ENCODE measurements at regions not wholly inside any gene's neighbourhood (a gene's known extent, or its start where the extent isn't known, plus 50 kb on each side); places are given as distances from the start of the nearest gene placed in this dataset.

DNA sequence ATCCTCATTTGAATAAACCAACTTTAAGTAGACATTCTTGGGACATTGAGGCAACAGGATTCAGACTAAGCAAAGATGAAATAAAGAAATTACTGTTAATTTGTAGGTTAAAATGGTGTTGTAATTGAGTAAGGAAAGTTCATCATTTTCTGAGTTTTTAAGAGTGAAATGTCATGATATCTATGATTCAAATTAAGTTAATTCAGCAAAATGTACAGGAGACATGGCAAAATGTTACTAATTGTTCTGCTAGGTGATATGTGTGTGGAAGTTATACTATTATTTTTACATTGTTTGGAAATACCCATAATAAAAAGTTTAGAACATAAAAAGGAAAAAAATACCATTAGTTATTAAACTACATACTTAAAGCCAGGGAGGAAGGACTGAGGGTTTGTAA, 55.0 kb upstream of the EGLN3 start:
- no peak for DNase-seq
- Histone ChIP-seq H3K4me3 (ENCODE audit: low read depth, low read length) (no peak overlapping the region), H3K36me3 (no peaks in the 10 kb centered on the region), H3K27ac (no peak overlapping the region), H3K9me3 (ENCODE audit: severe bottlenecking) (no peaks in the 10 kb centered on the region), H3K27me3 (ENCODE audit: insufficient read depth, low read depth, severe bottlenecking) (no peaks in the 10 kb centered on the region)
- TF ChIP-seq CTCF (IDR thresholded peaks at IDR 0.05; ENCODE audit: low read depth, low read length) = no peak

DNA sequence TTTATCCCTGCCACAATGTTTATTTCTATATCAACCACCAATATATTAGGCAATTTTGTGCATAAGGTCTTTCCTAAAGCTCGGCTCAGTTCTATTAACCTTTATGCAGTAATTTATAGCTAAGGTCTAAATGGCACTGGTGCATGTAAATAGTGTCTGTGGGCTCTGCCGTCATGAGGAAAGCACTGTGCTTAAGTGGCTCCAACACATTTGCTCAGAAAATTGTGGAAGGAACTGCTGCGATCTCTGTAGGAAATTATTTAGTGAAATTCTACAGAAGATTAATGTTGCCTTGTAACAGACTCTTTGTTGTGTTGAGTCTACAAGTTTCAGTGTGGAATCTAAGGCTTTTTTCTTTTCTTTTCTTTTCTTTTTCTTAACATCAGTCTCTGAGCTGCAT, 54.0 kb upstream of the EGLN3 start:
- Histone ChIP-seq H3K27me3 (ENCODE audit: insufficient read depth, low read depth, severe bottlenecking) (no peaks in the 10 kb centered on the region), H3K27ac (no peak overlapping the region), H3K36me3 (no peaks in the 10 kb centered on the region), H3K9me3 (ENCODE audit: severe bottlenecking) (no peaks in the 10 kb centered on the region), H3K4me3 (ENCODE audit: low read depth, low read length) (no peak overlapping the region)
- DNase-seq = no peak
- TF ChIP-seq CTCF (IDR thresholded peaks at IDR 0.05; ENCODE audit: low read depth, low read length) = no peak

GRCh38 chr14:34003691-34004090, 52.8 kb upstream of the EGLN3 start:
- Histone ChIP-seq H3K27me3 (ENCODE audit: insufficient read depth, low read depth, severe bottlenecking) (no peaks in the 10 kb centered on the region), H3K9me3 (ENCODE audit: severe bottlenecking) (no peaks in the 10 kb centered on the region), H3K27ac (no peak overlapping the region), H3K4me3 (ENCODE audit: low read depth, low read length) (no peak overlapping the region), H3K36me3 (no peaks in the 10 kb centered on the region)
- TF ChIP-seq CTCF (IDR thresholded peaks at IDR 0.05; ENCODE audit: low read depth, low read length) = no peak
- peak; percentile 38 for DNase-seq

- Histone ChIP-seq H3K4me3 (ENCODE audit: low read depth, low read length) (no peak overlapping the region), H3K27ac (peak overlapping the region; percentile 37), H3K27me3 (ENCODE audit: insufficient read depth, low read depth, severe bottlenecking) (no peaks in the 10 kb centered on the region), H3K36me3 (no peaks in the 10 kb centered on the region), H3K9me3 (ENCODE audit: severe bottlenecking) (no peaks in the 10 kb centered on the region)
- no peak for TF ChIP-seq CTCF (IDR thresholded peaks at IDR 0.05; ENCODE audit: low read depth, low read length)
- DNase-seq = no peak
Measured at GRCh38 chr14:34003082-34003668, 52.3 kb upstream of the EGLN3 start.
